ENCODE measurements at regions not wholly inside any gene's neighbourhood (a gene's known extent, or its start where the extent isn't known, plus 50 kb on each side); places are given as distances from the start of the nearest gene placed in this dataset.

- Histone ChIP-seq H4K8ac (ENCODE audit: low read depth in 2 of 2, low read length in 2 of 2) (no peak overlapping the region), H2AK5ac (ENCODE audit: low read depth, low read length) (no peak overlapping the region), H3K9ac (ENCODE audit: low read depth, low read length) (no peak overlapping the region), H3K14ac (replicated peaks; ENCODE audit: low read depth, low read length) (no peak overlapping the region), H2AFZ (replicated peaks; ENCODE audit: low read length, poor library complexity) (no peak overlapping the region), H3K4me3 (ENCODE audit: insufficient read depth, low read depth, low read length) (no peak overlapping the region), H3K4ac (ENCODE audit: low read depth, low read length) (no peak overlapping the region), H2AK9ac (replicated peaks; ENCODE audit: low read depth, low read length, poor library complexity) (no peak overlapping the region), H3K4me2 (ENCODE audit: low read depth, low read length) (no peak overlapping the region), H3K4me1 (ENCODE audit: control insufficient read depth, insufficient read depth, low read length) (no peaks in the 10 kb centered on the region), H3K18ac (ENCODE audit: low read depth, low read length) (no peak overlapping the region), H3K36me3 (ENCODE audit: control insufficient read depth, insufficient read depth, low read length) (no peaks in the 10 kb centered on the region), H4K91ac (ENCODE audit: insufficient read depth, low read depth, low read length) (no peak overlapping the region), H4K5ac (ENCODE audit: low read depth, low read length) (no peak overlapping the region), H3K9me1 (ENCODE audit: insufficient read depth, low read length) (no peaks in the 10 kb centered on the region), H2BK20ac (ENCODE audit: low read depth, low read length) (no peak overlapping the region), H3K56ac (ENCODE audit: extremely low read depth, insufficient read depth, low read length) (no peak overlapping the region), H3K23ac (ENCODE audit: low read depth, low read length) (no peak overlapping the region), H4K20me1 (ENCODE audit: insufficient read depth, low read length) (no peaks in the 10 kb centered on the region), H2BK15ac (ENCODE audit: low read depth, low read length) (no peak overlapping the region), H2BK5ac (ENCODE audit: low read depth, low read length, poor library complexity, severe bottlenecking) (no peak overlapping the region), H2BK120ac (ENCODE audit: low read depth, low read length) (no peak overlapping the region), H3K79me1 (ENCODE audit: low read depth in 1 of 2, low read length in 2 of 2) (no peaks in the 10 kb centered on the region), H3K27me3 (ENCODE audit: control insufficient read depth, insufficient read depth, low read length) (no peaks in the 10 kb centered on the region), H3K27ac (ENCODE audit: insufficient read depth, low read length) (no peak overlapping the region), H3K9me3 (ENCODE audit: control insufficient read depth, insufficient read depth, low read length) (no peaks in the 10 kb centered on the region)
- ChIA-PET POLR2A (ENCODE audit: unreplicated experiment) (no interaction called here), CTCF (no interaction called here)
- no peak for DNase-seq
- no peak for ATAC-seq (ENCODE audit: low read depth)
- WGBS, 2 experiments (ENCODE audit: extremely low coverage in 2 of 2, insufficient read length in 1 of 2), result no CpG with 5 or more reads among the region's 3 CpGs
- in situ Hi-C loops (cut with MboI; ENCODE audit: low sequenced_read_pairs), result no loop called here
- no TSS peak for BruUV-seq (replicated peaks)
- no peak for TF ChIP-seq CTCF (conservative IDR thresholded peaks at IDR 0.05; ENCODE audit: low read depth, low read length)
- TF ChIP-seq RFX5 (IDR thresholded peaks at IDR 0.05; ENCODE audit: low read depth, low read length), result no peak
- no peak for TF ChIP-seq FOS (IDR thresholded peaks at IDR 0.05; ENCODE audit: low read depth, low read length)
- no peak for TF ChIP-seq RAD21 (IDR thresholded peaks at IDR 0.05; ENCODE audit: low read length)
- TF ChIP-seq CHD1 (IDR thresholded peaks at IDR 0.05; ENCODE audit: low read depth, low read length), result no peak
- TF ChIP-seq RCOR1 (IDR thresholded peaks at IDR 0.05; ENCODE audit: insufficient replicate concordance, low read length), result no peak
- TF ChIP-seq CEBPB (IDR thresholded peaks at IDR 0.05; ENCODE audit: low read depth, low read length), result no peak
- no peak for TF ChIP-seq BHLHE40 (IDR thresholded peaks at IDR 0.05; ENCODE audit: low read depth, low read length)
- TF ChIP-seq NFE2L2 (IDR thresholded peaks at IDR 0.05; ENCODE audit: low read depth, low read length), result no peak
- TF ChIP-seq POLR2A (IDR thresholded peaks at IDR 0.05; ENCODE audit: low read depth, low read length), result no peak
- no peak for TF ChIP-seq USF2 (IDR thresholded peaks at IDR 0.05; ENCODE audit: low read depth, low read length)
- no peak for TF ChIP-seq MAZ (IDR thresholded peaks at IDR 0.05; ENCODE audit: borderline replicate concordance, low read depth, low read length)
- intact Hi-C loops (cut with micrococcal nuclease), result no loop called here
- dilution Hi-C loops (cut with HindIII; ENCODE audit: low sequenced_read_pairs, unreplicated experiment), result no loop called here
Observed at GRCh38 chr6:126880964-126881363, 237.5 kb upstream of the RSPO3 start.
